GM21619 (cell line): ENCODE measurements at regions not wholly inside any gene's neighbourhood (a gene's known extent, or its start where the extent isn't known, plus 50 kb on each side); places are given as distances from the start of the nearest gene placed in this dataset.
"Not testable (repeated sequence)": the region's sequence is repeated elsewhere in the genome, so short reads cannot be mapped to it uniquely, and the experiment has no call there.

Experiments
- ATAC-seq: cut with Tn5 transposase; IDR thresholded peaks from one replicate; pipeline ENCODE4 v1.9.1; 2021; ENCODE audit not compliant: unreplicated experiment

- no peak for ATAC-seq
Measured at GRCh38 chr5:108602830-108603229, 144.9 kb upstream of the FER start.

DNA sequence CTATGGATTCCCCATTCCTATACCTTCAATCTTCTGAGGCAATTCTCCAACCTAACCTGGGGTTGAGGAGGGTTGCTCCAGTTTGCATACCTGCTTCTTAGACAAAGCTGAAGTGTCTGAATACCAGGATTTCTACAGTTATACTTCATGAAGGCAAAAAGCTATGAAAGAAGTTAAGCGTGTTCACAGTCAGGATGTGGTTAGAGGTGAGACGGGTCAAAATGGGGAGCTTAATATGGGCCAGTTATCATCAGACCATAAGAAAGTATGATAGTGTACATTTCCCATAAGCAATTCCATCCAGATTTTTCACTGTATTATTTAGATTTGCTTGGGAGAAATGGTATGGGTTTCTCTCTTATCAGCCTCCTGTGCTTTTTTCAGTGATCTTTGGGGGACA, 156.9 kb upstream of the FER start:
- ATAC-seq: no peak

DNA sequence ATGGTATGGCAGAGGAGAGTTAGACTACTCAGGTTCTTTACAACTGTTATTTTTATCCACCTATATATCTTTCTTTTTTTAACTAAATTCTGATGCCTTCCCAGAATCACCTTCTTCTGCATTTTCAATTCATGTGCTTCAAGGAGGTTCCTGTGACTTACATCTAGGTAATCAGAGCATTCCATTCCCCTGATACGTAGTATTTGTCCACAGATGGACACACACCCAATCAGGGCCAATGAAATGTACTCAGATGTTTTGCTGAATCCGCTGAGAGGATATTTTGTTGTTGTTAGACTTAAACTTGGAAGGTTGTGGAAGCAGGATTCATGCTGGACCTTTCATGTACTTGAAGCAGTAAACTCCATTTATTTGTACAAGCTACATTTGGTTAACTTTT, 159.4 kb upstream of the FER start:
- no peak for ATAC-seq

GRCh38 chr5:108587821-108588220, 159.9 kb upstream of the FER start:
- no peak for ATAC-seq

DNA sequence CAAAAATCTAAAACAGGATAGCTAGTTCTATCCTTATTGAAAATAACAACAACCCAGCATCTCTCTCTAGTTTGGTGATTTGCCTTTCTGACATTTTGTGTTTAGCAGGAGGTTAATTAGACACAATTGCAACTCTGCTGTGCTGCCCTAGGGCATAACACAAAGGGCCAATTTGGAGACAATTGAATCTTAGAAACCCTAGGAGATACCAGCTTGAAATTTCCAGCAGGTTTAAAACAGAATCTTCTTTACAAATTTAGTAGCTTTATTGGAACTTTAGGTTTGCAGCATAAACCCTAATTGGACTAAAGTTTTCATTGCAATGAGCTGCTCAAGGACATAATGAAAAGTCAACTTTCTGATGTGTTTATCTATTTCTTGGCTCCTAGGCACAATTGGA, 166.7 kb upstream of the FER start:
- ATAC-seq: no peak

DNA sequence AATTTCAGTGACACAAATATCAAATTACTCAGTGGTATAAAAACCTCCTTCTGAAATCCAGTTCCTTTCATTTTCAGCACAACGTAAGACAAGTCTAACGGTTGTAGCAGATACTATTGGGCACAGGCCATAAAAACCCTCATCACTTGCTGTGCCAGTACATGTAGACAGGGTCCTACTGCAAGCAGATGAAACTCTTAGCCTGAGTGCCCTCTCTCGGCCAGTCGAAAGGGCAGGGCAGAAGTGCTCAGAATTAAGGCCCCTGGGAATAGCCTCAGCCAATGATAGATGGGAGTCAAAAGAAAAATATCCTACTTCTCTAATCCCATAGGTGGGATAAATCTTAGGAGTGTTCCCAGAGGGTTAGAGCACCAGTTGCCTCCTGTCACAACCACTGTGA, 168.5 kb upstream of the FER start:
- ATAC-seq: no peak

GRCh38 chr5:108578791-108579190, 168.9 kb upstream of the FER start:
- no peak for ATAC-seq

DNA sequence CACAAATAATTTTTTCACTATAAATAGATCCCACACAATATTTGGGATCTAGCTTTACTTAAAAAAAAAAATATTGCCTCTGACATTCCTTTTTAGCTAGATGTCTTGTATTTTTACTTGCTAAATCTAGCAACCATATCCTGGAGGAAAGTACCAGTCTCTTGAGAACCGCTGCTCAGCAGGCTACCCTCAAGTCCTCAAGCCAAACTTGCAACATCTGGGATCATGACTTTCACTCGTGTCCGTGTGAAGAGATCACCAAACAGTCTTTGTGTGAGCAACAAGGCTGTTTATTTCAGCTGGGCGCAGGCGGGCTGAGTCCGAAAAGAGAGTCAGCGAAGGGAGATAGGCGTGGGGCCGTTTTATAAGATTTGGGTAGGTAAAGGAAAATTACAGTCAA, 180.3 kb upstream of the FER start:
- ATAC-seq: no peak

GRCh38 chr5:108564441-108564840, 182.5 kb upstream of the FBXL17 start:
- no peak for ATAC-seq

DNA sequence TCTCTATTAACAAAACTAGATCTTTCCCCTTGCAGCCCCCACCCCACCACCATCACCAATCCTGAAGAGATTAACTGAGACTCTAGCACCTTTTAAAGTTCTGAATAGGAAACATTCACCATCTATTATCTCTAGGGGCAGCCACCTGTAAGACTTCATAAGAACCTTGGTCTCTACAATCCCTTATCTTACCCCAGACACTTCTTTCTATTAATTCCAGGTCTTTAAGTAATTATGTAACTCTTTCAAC, 180.2 kb upstream of the FBXL17 start:
- ATAC-seq: no peak

- ATAC-seq: no peak
Measured at GRCh38 chr5:108561416-108562204, 179.7 kb upstream of the FBXL17 start.

GRCh38 chr5:108560581-108560980, 178.7 kb upstream of the FBXL17 start:
- no peak for ATAC-seq

GRCh38 chr5:108560166-108560565, 178.3 kb upstream of the FBXL17 start:
- no peak for ATAC-seq

DNA sequence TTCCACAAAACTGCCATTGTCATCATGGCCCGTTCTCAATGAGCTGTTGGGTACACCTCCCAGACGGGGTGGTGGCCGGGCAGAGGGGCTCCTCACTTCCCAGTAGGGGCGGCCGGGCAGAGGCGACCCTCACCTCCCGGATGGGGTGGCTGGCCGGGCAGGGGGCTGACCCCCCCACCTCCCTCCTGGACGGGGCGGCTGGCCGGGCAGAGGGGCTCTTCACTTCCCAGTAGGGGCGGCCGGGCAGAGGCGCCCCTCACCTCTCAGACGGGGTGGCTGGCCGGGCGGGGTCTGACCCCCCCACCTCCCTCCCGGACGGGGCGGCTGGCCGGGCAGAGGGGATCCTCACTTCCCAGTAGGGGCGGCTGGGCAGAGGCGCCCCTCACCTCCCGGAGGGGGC, 176.9 kb upstream of the FBXL17 start:
- not testable (repeated sequence) for ATAC-seq

GRCh38 chr5:108558142-108558541, 176.2 kb upstream of the FBXL17 start:
- ATAC-seq: not testable (repeated sequence)

- ATAC-seq: no peak
Measured at GRCh38 chr5:108557686-108558085, 175.8 kb upstream of the FBXL17 start.

DNA sequence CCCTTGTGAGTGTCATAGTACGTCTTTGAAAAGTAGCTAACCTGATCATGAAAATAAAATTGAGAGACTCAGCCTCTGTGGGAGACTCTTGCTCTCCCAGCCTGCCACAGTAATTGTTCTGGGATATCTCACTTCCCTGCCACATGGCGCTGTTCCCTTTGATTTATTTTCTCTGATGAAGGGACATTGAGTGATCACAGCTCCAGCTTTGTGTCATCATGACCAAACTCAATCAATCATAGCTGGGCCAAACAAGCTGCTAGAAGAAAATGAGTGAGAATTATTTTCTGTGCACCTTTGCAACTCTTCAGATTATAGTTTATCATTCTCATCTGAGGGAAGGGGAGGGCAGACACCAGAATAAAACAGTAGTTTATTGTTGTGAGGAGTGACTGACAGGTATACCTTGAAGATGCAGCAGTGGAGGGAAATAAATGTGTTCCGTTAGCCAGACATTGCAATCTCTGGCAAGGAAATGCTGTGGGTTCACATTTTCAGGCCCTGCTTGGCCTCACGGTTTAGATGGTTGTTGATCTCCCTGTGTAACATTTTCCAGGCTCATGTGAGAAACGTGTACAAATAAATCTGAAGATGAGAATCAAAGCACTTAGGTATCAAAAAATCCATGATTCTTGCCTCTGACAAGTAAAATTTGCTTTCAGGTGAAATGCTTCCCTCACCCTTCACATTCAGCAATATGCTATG, 174.7 kb upstream of the FBXL17 start:
- ATAC-seq: no peak

DNA sequence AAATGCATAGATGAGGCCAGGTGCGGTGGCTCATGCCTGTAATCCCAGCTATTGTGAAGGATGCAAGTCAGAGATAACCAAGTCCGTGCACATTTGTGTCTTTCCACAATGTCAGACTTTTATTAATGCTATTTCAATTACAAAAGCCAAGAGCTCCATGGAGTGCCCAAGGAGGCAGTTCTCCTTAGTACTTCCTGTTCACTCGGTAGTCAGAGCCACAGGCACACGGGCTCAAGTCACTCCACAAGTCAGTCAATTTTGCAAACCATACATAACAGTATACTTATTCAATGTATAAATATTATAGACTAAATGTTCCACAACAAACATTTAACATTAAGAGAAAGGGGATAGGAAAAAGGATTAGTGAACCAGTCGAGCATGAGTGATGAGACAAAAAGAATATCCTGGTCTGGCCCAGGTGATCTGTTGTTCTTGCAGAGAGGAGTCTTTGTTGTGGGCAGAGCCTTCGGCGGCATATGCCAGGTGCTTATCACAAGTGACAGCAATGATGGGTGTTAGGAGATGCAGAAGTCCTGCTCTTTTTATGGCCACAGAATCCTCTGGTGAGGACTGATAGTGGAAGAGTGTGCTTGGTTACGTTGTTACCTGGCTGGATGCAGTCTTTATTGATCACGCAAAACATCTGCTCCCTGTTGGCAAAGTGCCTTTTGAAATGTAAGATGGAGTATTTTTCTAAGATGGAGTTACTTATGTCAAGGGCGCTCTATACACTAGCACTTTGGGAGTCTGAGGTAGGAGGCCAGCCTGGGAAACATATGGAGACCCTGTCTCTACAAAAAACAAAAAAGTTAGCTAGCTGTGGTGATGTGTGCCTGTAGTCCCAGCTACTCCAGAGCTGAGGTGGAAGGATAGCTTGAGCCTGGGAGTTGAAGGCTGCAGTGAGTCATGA, 167.0 kb upstream of the FBXL17 start:
- ATAC-seq: no peak

DNA sequence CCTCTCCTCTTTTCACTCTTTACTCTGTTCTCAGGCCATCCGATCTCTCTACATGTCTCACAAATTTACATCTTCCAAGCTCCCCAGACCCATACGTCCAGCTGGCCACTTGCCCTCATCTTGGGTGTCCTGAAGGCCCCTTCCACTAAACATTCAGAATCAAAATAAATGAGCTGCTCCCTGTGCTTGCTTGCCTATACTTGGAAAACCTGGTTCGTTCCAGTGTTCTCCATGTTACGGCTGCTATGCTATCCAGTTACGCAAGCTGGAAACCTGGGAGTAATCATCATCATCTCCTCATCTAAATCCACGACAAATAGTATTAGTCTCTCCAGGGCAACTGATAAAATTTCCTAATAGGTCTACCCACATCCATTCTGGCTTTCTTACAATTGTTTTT, 165.0 kb upstream of the FBXL17 start:
- no peak for ATAC-seq

- ATAC-seq: no peak
Measured at GRCh38 chr5:108545301-108545700, 163.4 kb upstream of the FBXL17 start.

DNA sequence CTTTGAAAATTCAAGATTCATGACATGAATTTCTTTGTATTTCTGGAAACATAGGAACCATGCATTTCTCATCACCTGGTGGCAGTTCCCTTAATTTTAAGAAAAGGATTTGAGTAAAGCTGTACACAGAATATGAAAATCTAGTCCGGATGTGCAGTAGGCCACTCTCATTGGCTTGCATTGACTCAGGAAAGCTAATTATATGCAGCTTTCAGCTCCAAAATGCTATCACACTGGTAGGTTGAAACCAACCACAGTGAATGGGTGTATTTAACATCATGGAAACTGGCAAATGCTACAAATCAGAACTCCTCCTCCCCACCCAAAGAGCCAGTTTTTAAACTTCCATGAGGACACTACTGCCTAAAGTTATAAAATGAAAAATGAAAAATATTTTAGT, 161.6 kb upstream of the FBXL17 start:
- no peak for ATAC-seq

DNA sequence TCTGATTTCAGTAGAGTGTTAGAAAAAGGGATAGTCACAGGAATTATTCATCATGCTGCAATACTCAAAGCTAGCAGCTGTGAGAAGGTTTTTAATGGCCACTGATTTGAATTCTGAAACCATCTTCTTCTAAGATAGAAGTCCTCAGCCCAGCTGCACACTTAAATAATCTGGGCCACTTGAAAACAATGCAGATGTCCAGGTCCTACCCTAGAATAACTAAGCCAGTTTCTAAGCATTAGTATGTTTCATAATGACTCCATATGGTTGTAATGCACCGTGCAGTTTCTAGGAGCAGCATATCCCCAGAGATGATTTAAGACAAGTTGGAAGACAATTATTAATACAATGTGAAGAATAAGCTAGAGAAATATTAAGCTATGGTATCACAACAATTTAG, 159.9 kb upstream of the FBXL17 start:
- ATAC-seq: peak; percentile 78
